ENCODE measurements at regions not wholly inside any gene's neighbourhood (a gene's known extent, or its start where the extent isn't known, plus 50 kb on each side); places are given as distances from the start of the nearest gene placed in this dataset.

GRCh38 chr17:34135841-34136240 is 119.2 kb upstream of the CCL2 start:
- DNase-seq (ENCODE audit: low read depth in 2 of 2): no peak

DNA sequence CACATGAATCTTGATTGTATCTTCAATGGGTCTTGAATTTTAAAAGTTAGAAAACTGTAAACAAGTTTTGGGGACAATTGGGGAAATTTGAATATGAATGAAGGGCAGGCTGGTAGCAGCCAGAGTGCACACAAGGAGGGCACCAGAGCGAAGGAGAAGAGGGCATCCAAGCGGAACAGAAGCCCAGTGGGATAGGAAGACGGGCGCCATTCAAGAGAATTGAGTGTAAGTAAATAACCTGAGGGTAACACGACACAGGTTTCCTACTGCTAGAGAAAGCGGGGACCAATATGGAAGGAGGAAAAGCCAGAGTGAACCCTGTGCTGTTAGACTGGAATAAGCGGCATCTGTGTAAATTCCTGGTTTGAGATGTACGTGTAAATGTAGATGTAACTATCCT is 115.1 kb upstream of the CCL2 start:
- DNase-seq (ENCODE audit: low read depth in 2 of 2): no peak

DNA sequence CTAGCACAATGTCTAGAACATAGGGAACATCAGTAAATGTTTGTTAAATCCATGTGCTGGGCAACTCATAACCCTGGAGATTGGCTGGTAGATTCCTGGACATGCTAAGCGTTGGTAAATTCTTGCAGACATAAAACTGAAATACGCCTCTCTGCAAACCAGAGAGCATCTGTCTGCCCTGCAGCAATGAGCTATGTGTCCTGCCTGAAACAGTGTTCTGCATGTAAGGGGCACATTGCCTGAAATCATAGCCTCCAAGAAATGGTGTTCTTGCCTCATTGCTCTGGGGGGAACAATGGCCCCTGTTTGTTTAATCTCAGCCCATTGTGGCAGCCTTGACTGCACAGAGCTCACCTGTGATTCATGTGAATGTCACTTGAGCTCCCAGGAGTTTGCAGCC is 113.5 kb upstream of the CCL2 start:
- no peak for DNase-seq (ENCODE audit: low read depth in 2 of 2)

DNA sequence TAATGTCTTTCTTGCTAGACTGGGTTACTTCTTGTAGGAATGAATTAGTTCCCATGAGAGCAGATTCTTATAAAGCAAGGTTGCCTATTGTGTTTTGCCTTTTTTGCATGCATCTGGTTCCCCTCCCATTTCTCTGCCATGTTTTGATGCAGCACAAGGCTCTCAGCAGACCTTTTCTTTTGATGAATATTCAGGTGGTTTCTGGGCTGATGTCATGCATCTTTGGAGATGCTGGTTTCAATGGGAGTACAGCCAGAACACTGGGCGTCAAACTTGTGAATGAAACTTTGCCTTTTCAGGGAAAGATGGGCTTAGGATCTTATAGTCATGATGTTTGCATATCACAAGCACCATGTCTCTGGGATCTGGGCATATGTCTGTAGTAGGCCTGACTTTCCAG is 111.7 kb upstream of the CCL2 start:
- DNase-seq (ENCODE audit: low read depth in 2 of 2): no peak

DNA sequence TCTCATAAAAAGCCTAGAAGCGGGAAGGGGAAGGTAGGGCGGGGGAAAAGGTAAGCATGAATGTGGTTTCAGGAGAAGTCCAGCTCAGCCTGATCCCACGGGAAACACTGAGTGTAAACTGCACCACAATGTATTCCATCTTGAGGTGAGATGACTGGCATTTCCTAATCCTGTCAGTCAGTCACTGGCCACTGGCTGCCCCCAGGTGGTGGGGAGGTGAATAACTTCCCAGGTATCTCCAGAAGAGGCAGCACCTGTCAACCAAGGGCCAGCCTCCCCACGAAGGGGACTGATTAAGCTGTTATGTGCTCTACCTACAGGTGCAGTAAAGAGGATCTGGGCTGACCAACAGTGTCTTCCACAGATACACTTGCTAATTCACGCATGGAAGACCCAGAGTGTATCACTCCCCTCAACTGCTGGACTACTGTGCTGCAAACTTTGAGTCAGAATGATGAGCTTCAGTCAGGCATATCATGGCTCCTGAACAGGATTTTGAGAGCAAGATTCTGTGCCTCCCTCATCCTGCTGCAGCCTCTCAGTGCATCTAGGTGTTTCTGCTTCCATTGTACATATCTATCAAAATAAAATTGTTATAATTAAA is 108.5 kb upstream of the CCL2 start:
- DNase-seq (ENCODE audit: low read depth in 2 of 2): peak in 1 of 2 donors; percentile 10

DNA sequence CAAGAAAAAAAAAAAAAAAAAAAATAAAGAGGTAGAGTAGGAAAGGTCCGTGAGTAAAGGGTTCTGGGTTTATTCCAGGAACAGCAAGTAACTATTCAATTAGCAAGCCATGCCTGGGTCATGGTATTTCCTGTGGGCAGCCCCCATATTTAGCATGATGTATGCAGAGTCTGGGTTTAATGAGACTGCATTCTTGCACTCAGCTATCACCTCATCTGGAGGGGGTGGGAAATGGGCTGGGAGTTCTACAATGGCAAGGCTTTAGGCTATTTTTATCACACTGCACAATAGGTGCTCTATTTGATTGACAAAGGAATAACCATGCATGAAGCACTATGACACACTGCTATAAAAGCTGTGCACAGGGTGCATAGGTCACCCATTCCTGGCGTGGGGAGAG is 104.0 kb upstream of the CCL2 start:
- no peak for DNase-seq (ENCODE audit: low read depth in 2 of 2)

GRCh38 chr17:34153991-34154390 is 101.1 kb upstream of the CCL2 start:
- DNase-seq (ENCODE audit: low read depth in 2 of 2): no peak

DNA sequence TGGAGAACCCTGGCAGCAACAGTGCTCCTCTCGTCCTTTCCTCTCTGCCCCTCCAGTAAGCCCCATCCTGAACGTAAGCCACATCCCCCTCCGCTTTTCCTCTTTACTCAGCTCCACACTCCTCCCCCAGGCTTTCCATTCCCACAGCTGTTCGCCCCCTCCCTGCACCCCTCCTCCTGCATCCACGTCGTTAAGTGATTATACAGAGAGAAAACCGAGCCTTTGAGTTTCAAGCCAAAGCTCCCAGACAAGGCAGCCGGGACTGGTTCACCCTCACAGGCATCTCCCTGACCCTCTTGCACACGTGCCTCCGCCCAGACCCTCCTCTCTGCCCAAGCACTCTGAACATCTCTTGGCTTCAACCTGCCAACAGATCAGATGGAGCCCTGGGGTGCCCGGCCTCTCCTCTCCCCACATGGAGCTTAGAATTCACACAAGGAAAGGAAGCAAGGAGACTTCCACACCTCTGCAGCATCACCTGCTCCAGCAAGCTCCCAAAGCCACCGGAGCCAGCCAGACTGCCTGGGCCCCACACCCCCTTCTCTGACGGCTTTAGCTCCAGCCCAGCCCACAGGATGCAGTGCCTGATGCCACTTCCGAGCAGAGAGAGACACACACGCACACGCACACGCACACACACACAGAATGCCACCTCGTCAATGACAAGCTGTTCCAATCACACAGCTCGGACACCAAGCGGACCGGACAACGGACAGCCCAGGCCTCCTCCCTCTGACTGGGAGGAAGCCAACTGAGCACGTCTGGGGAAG is 99.9 kb upstream of the CCL2 start:
- DNase-seq (ENCODE audit: low read depth in 2 of 2): no peak

DNA sequence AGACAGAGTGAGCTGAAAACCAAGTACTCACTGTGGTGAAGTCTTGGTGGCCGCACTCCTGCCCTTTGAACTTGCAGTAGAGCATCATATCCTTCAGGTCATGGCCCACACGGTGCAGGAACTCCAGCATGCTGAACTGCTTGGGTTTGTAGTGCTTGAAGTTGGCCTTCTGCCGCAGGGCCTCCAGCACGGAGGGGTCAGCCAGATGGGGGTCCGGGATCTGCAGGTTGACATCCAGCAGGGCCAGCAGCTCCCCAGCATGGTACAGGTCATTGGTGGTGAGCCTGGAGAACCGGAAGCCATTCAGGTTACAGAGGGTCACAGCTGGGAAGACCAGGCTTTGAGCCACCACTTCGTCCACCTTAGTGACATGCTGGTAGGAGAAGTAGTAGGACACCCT is 99.1 kb upstream of the CCL2 start:
- DNase-seq (ENCODE audit: low read depth in 2 of 2): no peak

GRCh38 chr17:34156401-34156740 is 98.7 kb upstream of the CCL2 start:
- no peak for DNase-seq (ENCODE audit: low read depth in 2 of 2)

GRCh38 chr17:34156741-34157589 is 98.1 kb upstream of the CCL2 start:
- no peak for DNase-seq (ENCODE audit: low read depth in 2 of 2)

GRCh38 chr17:34161690-34162089 is 93.4 kb upstream of the CCL2 start:
- no peak for DNase-seq (ENCODE audit: low read depth in 2 of 2)

DNA sequence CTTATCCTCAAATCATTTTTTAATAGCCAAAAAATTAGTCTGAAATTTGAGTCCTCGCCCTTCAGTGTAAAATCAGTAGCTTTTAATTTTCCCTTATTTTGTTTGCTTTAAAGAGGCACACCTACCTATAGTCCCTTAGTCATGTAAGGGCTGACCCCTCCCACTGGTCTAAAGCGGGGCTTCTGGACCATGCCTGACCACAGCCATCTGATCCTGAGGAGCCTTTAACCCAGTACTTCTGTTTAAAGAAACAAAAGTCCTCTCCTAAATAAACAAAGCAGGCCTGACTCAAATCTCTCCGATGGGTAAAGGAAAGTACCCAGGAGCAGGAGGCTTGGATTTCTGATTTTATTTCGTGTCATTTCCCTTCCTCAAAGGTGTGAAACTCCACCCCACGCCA is 92.0 kb upstream of the CCL2 start:
- no peak for DNase-seq (ENCODE audit: low read depth in 2 of 2)

GRCh38 chr17:34163646-34164045 is 91.4 kb upstream of the CCL2 start:
- DNase-seq (ENCODE audit: low read depth in 2 of 2): no peak

GRCh38 chr17:34164837-34165236 is 90.2 kb upstream of the CCL2 start:
- no peak for DNase-seq (ENCODE audit: low read depth in 2 of 2)

DNA sequence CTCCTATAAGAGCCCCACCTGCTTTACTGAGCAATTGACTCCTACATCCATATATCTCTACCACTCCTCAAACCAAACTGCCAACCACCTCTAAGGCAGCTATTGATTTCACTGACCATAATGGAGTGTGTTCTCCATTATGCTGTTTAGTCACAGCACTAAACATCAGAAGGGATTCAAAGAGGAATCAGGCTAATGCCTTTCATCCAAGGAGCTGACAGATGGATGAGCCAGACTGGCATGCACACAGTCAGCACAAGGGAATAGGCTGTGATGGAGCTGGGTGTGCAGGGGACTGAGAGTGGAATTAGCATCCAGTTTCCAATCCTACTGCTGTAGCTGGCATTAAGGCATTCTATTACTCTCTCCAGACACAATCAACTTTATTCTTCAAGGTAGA is 88.7 kb upstream of the CCL2 start:
- no peak for DNase-seq (ENCODE audit: low read depth in 2 of 2)

DNA sequence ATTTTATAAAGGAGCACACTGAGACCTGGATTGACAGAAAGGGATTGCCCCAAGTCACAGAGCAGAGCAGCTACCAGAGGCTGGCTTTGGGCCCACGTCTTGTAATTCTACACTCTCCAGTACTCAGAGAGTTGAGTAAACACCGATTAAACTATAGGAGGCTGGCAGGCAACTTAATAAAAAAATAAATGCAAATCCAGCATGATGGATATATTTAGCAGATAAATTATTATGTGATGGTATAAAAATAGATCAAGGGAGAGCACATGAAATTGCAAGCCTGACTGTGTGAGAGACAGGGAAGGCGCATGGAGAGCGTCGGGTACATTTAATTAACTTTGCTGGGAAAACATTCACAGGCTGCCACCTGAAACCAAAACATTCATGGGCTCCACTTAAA is 87.7 kb upstream of the CCL2 start:
- no peak for DNase-seq (ENCODE audit: low read depth in 2 of 2)

DNA sequence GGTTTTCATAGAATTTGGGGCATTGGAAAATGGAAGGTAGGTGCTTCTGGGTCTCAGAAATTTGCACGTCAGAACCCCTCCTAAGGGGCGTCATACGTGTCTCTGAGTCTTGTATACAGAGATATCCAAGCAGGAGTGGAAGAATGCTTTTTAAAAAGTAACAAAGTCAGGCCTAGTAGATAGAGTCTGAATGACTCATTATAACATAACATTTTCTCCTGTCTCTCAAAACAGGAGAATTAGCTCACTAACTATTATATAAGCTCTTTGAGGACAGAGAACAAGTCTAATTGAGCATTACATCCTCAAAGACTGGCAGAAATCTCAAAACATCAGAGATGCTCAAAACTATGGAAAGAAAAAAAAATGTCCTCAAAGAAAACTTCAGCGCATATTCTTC is 86.1 kb upstream of the CCL2 start:
- no peak for DNase-seq (ENCODE audit: low read depth in 2 of 2)

DNA sequence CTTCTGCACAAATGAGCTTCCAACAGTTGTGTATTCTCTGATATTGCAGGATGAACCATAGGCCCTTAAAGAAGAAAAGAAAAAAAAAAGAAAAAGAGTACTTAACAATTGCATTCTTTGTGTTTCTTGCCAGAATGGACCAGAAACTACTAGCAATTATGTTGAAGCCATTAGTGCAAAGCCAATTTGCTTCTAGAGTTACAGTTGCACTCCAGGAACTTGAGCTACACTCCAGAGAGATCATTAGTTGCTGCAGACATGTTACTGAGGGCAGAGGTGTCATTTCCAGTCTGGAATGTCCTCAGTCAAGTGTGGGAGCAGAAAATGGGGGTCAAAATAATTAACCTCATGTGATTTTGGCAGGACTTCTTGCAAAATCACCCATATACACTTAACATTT is 85.6 kb upstream of the CCL2 start:
- no peak for DNase-seq (ENCODE audit: low read depth in 2 of 2)

DNA sequence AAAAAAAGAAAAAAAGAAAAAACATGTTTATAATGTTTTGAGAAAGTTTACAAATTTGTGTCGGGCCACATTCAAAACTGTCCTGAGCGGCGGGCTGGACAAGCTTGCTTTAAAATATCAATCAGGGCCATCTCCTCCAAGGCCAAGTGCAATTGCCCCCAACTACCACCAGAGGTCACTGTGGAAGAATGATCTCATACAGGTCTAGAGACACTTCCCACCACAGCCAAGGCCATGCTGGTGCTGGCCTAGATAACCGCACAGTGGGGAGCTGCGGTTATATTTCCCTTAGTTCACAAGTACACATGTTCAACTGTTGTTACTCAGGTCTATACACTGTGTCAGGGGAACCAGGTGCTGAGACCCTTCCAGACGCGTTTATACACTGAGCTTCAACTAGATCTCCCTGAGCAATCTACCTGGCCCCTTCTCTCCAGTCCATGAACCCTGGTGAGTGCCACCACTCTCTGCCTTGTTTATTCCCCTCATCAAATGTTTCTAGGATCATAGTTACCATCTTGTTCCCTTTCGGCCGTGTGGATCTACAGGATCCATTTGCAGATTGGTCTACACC is 83.8 kb upstream of the CCL2 start:
- DNase-seq (ENCODE audit: low read depth in 2 of 2): peak; percentile 13 to 23

DNA sequence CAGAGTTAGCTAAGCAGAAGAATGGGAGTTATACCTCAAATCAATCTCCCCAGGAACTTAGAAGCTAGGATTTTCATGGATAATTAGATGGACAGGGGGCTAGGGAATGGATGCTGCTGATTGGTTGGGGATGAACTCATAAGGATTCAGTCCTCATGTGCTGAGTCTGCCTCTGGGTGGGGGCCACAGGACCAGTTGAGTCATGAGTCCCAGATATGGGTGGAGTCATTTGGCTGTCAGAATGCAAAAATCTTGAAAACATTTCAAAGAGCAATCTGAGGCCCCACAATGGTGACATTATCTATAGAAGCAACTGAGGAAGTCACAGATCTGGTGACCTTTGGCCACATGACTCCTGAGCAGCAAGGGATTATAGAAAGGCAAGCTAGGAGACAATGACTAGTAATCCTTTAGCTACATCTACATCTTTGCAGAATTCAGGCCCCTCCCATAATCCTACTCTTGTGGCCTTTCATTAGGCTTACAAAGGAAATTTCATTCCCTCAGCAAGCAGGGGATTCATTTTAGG is 82.6 kb upstream of the CCL2 start:
- DNase-seq (ENCODE audit: low read depth in 2 of 2): no peak

DNA sequence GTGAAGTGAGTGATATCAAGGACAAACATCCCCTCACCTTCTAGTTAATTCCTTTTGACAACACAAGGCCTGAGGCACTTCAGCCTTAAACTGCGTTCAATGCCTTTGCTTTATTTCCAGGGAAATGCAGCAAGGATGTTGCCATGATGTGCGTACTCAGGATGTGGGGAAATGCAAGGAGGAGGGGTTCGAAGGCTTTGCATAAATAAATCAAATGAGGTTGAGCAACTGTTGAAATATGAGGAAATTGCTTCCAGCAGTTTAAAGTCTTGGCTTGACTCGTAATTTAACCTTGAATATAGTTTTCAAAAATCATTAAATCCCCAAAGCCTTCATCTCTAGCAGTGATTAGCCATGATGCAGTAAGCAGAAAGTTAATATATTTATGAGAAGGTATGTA is 81.8 kb upstream of the CCL2 start:
- DNase-seq (ENCODE audit: low read depth in 2 of 2): no peak

All from stimulated activated CD8-positive, alpha-beta memory T cell treated with anti-CD3 and anti-CD28 coated beads, Interleukin-2, amount 100 ng/mL, for 1 hour (primary cell).